GM13977 (cell line): ENCODE measurements at regions not wholly inside any gene's neighbourhood (a gene's known extent, or its start where the extent isn't known, plus 50 kb on each side); places are given as distances from the start of the nearest gene placed in this dataset.

Experiments
- DNase-seq: peaks from one replicate; pipeline ENCODE4 v3.0.0; 2012; ENCODE audit warnings: low spot score
- CTCF ChIP-seq: IDR thresholded peaks from 2 replicates; pipeline ENCODE4 v1.5.1; 2012; ENCODE audit warnings: mild to moderate bottlenecking, control low read depth; ENCODE audit not compliant: insufficient read depth; ENCODE audit errors: extremely low read depth, missing control alignments
- in situ Hi-C: fragments of 300-500 bp; cut with MboI; formaldehyde crosslinking; loops from one replicate; pipeline ENCODE4 v1.12.0; 2022; ENCODE audit warnings: low sequenced_read_pairs, low pct_unique_long_range_greater_than_20kb, mixed read lengths, inconsistent platforms; ENCODE audit not compliant: unreplicated experiment

- no peak for DNase-seq
- in situ Hi-C loops: no loop called here
- no peak for TF ChIP-seq CTCF
Observed at GRCh38 chr4:27717431-27717755, 856.8 kb downstream of the STIM2 start.

- TF ChIP-seq CTCF: no peak
- in situ Hi-C loops: no loop called here
- no peak for DNase-seq
Observed at GRCh38 chr4:27720010-27720766, 859.5 kb downstream of the STIM2 start.

- TF ChIP-seq CTCF: no peak
- in situ Hi-C loops: no loop called here
- DNase-seq: no peak
Observed at GRCh38 chr4:27721193-27721592, 860.6 kb downstream of the STIM2 start.

DNA sequence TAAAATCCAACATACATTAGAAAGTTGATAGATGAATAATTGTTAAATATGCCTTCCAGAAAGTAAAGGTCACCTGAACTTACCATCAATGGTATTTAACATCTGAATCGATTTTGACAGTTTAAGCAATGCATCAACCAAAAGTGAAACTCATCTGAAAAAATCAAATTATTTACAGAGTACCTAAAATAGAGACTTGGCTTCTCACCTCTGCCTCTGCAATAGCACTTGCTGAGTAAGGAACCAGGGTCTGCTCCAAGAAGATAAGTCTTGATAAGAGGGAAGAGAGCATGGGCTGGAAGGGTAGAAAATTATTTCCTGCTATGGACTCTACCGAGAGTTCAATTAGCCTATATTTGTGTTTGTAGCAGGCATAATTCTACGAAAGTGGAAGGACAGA is 868.3 kb downstream of the STIM2 start:
- DNase-seq: no peak
- TF ChIP-seq CTCF: no peak
- in situ Hi-C loops: no loop called here

DNA sequence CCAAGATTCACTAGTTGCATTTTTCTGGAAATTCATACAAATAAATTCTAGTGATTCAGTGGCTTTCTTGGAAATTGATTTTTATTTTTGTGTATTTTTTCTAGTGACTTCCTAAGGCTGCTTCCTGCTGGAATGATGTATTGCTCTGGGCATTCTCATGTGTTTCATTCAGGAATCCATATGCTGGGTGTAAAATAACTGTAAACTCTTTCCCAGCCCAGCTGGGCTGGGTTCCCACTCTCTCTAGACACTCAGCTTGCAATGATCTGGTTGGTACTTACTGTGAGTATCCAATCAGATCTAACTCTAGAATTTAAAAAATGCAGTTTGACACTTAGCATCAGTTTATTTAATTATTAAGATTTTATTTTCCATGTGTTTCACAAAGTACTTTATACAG is 882.2 kb downstream of the STIM2 start:
- TF ChIP-seq CTCF: no peak
- in situ Hi-C loops: no loop called here
- no peak for DNase-seq

DNA sequence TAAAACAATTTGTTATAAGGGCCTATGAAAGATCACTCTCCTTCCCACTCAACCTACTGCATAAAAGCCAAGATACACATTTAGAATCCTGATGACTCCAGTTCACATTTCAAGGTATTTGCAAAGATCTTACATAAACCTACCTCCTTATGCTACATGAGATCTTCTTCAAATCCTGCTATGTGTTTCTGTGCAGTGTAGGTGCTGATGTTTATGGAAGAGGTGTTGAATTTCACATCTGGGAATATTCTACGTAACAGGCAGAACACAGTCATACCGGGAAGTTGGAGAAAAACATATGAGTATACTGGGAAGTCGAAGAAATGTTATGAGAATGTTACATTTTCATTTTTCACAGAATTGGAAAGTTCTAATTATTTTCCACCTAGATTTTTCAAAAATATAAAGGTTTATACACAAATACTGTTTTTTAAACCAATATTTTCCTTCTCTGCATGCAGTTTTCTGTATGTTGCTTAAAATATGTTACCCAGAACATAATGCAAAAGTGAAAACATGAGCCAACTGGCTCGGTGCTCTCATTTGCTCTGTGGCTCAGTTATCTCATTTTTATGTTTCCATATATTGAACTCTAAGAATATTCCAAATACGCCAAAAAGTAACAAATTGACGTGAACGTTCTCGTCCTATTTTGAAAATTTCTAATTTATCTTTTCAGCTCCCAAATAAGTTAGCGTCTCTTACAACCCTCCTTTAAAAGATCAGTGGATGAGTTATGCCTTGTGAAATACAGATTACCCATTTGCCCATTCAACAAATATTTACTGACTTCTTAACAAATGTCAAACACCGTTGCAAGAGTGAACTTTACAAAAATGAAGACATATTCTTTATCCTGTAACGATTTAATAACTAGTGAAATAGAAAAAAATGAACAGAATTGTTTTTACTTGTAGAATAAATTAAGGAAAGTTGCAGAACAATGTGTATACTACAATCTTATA is 899.3 kb downstream of the STIM2 start:
- in situ Hi-C loops: no loop called here
- no peak for DNase-seq
- no peak for TF ChIP-seq CTCF
